ACC112 (cell line): ENCODE measurements at regions not wholly inside any gene's neighbourhood (a gene's known extent, or its start where the extent isn't known, plus 50 kb on each side); places are given as distances from the start of the nearest gene placed in this dataset.

Experiments used
- H2AFZ ChIP-seq: fragments of 200-600 bp; sonication (generic); one replicate; pipeline ENCODE4 v1.6.0; 2017; ENCODE audit warnings: antibody characterized with exemption, low read length; ENCODE audit not compliant: unreplicated experiment
- H3K27ac ChIP-seq: fragments of 200-600 bp; sonication (generic); 2 replicates; pipeline ENCODE4 v1.5.1; 2014; ENCODE audit warnings: low read depth, mild to moderate bottlenecking, antibody characterized with exemption, low read length, moderate library complexity
- H3K27me3 ChIP-seq: fragments of 200-600 bp; sonication (generic); 2 replicates; pipeline ENCODE4 v1.6.1; 2014; ENCODE audit warnings: mild to moderate bottlenecking, antibody characterized with exemption, low read length, moderate library complexity, mixed read lengths; ENCODE audit not compliant: insufficient read depth
- H3K36me3 ChIP-seq: fragments of 200-600 bp; sonication (generic); 2 replicates; pipeline ENCODE4 v1.6.1; 2016; ENCODE audit warnings: mild to moderate bottlenecking, antibody characterized with exemption, low read length, moderate library complexity, mixed read lengths; ENCODE audit not compliant: insufficient read depth
- H3K4me1 ChIP-seq: fragments of 200-600 bp; sonication (generic); one replicate; pipeline ENCODE4 v1.6.1; 2016; ENCODE audit warnings: low read length, mixed read lengths; ENCODE audit not compliant: insufficient read depth, unreplicated experiment, control insufficient read depth
- H3K4me3 ChIP-seq: fragments of 200-600 bp; sonication (generic); 2 replicates; pipeline ENCODE4 v1.5.1; 2014; ENCODE audit warnings: mild to moderate bottlenecking, low read depth, low read length
- H3K79me2 ChIP-seq: fragments of 200-600 bp; sonication (generic); one replicate; pipeline ENCODE4 v1.6.0; 2016; ENCODE audit warnings: low read length; ENCODE audit not compliant: control insufficient read depth, unreplicated experiment, insufficient read depth

- H3K4me3 ChIP-seq: no peak overlapping the region
- H2AFZ ChIP-seq: no peak overlapping the region
These were observed 704.2 kb upstream of the TBX3 start for GRCh38 chr12:115388139-115388538.

GRCh38 chr12:115387467-115387901 is 703.5 kb upstream of the TBX3 start:
- Histone ChIP-seq H3K4me1 (no peaks in the 10 kb centered on the region), H3K27ac (no peak overlapping the region), H3K4me3 (no peak overlapping the region), H2AFZ (no peak overlapping the region), H3K79me2 (no peaks in the 10 kb centered on the region), H3K36me3 (no peaks in the 10 kb centered on the region), H3K27me3 (peaks cover 5% of the 10 kb centered on the region; the same call in 1 of the 2 replicates)

More at GRCh38 chr12:115388139-115388538, 704.2 kb upstream of the TBX3 start:
- Histone ChIP-seq H3K79me2 (no peaks in the 10 kb centered on the region), H3K27me3 (peaks cover 2% of the 10 kb centered on the region; the same call in 1 of the 2 replicates), H3K27ac (no peak overlapping the region), H3K4me1 (no peaks in the 10 kb centered on the region), H3K36me3 (no peaks in the 10 kb centered on the region)

- H3K4me1 ChIP-seq: no peaks in the 10 kb centered on the region
- H2AFZ ChIP-seq: no peak overlapping the region
- no peaks in the 10 kb centered on the region for H3K79me2 ChIP-seq
- H3K36me3 ChIP-seq: no peaks in the 10 kb centered on the region
- H3K27ac ChIP-seq: no peak overlapping the region
- no peak overlapping the region for H3K4me3 ChIP-seq
- H3K27me3 ChIP-seq: peaks cover 10% of the 10 kb centered on the region; the same call in 1 of the 2 replicates
These were observed 703.0 kb upstream of the TBX3 start for GRCh38 chr12:115386946-115387345.

- no peaks in the 10 kb centered on the region for H3K4me1 ChIP-seq
- no peak overlapping the region for H3K4me3 ChIP-seq
- peaks cover 22% of the 10 kb centered on the region; the same call in 1 of the 2 replicates for H3K27me3 ChIP-seq
- H3K79me2 ChIP-seq: no peaks in the 10 kb centered on the region
- no peak overlapping the region for H2AFZ ChIP-seq
- no peak overlapping the region for H3K27ac ChIP-seq
- no peaks in the 10 kb centered on the region for H3K36me3 ChIP-seq
These were observed 701.2 kb upstream of the TBX3 start for GRCh38 chr12:115385141-115385540.

- Histone ChIP-seq H3K79me2 (no peaks in the 10 kb centered on the region), H2AFZ (no peak overlapping the region), H3K36me3 (no peaks in the 10 kb centered on the region), H3K27ac (no peak overlapping the region), H3K27me3 (peaks cover 22% of the 10 kb centered on the region; the same call in 1 of the 2 replicates), H3K4me3 (no peak overlapping the region), H3K4me1 (no peaks in the 10 kb centered on the region)
These were observed 700.4 kb upstream of the TBX3 start for GRCh38 chr12:115384391-115384790.

GRCh38 chr12:115383668-115384067 is 699.7 kb upstream of the TBX3 start:
- Histone ChIP-seq H3K4me3 (no peak overlapping the region), H3K36me3 (no peaks in the 10 kb centered on the region), H3K79me2 (no peaks in the 10 kb centered on the region), H2AFZ (no peak overlapping the region), H3K27me3 (peaks cover 22% of the 10 kb centered on the region; the same call in 1 of the 2 replicates), H3K4me1 (no peaks in the 10 kb centered on the region), H3K27ac (no peak overlapping the region)

GRCh38 chr12:115382681-115383080 is 698.7 kb upstream of the TBX3 start:
- H3K27ac ChIP-seq: no peak overlapping the region
- H3K4me1 ChIP-seq: no peaks in the 10 kb centered on the region
- no peaks in the 10 kb centered on the region for H3K79me2 ChIP-seq
- no peaks in the 10 kb centered on the region for H3K36me3 ChIP-seq
- no peak overlapping the region for H3K4me3 ChIP-seq
- H2AFZ ChIP-seq: no peak overlapping the region
- peaks cover 22% of the 10 kb centered on the region; the same call in 1 of the 2 replicates for H3K27me3 ChIP-seq

GRCh38 chr12:115380546-115381120 is 696.7 kb upstream of the TBX3 start:
- Histone ChIP-seq H3K4me3 (no peak overlapping the region), H3K36me3 (no peaks in the 10 kb centered on the region), H3K27ac (no peak overlapping the region), H3K4me1 (peaks cover 2% of the 10 kb centered on the region), H3K79me2 (no peaks in the 10 kb centered on the region), H2AFZ (no peak overlapping the region), H3K27me3 (peaks cover 22% of the 10 kb centered on the region; the same call in 1 of the 2 replicates)

GRCh38 chr12:115378291-115378690 is 694.3 kb upstream of the TBX3 start:
- H3K4me1 ChIP-seq: peaks cover 6% of the 10 kb centered on the region
- no peak overlapping the region for H3K27ac ChIP-seq
- no peak overlapping the region for H3K4me3 ChIP-seq
- H2AFZ ChIP-seq: no peak overlapping the region
- H3K36me3 ChIP-seq: no peaks in the 10 kb centered on the region
- H3K27me3 ChIP-seq: peaks cover 22% of the 10 kb centered on the region; the same call in 1 of the 2 replicates
- H3K79me2 ChIP-seq: no peaks in the 10 kb centered on the region

- Histone ChIP-seq H3K4me1 (peaks cover 6% of the 10 kb centered on the region), H3K27ac (no peak overlapping the region), H2AFZ (no peak overlapping the region), H3K4me3 (no peak overlapping the region), H3K79me2 (no peaks in the 10 kb centered on the region), H3K27me3 (peaks cover 20% of the 10 kb centered on the region; the same call in 1 of the 2 replicates), H3K36me3 (no peaks in the 10 kb centered on the region)
These were observed 693.8 kb upstream of the TBX3 start for GRCh38 chr12:115377779-115378178.

- no peak overlapping the region for H3K4me3 ChIP-seq
- H3K27ac ChIP-seq: no peak overlapping the region
- H3K36me3 ChIP-seq: no peaks in the 10 kb centered on the region
- H2AFZ ChIP-seq: no peak overlapping the region
- peaks cover 15% of the 10 kb centered on the region; the same call in 1 of the 2 replicates for H3K27me3 ChIP-seq
- H3K79me2 ChIP-seq: no peaks in the 10 kb centered on the region
- H3K4me1 ChIP-seq: peaks cover 6% of the 10 kb centered on the region
These were observed 693.3 kb upstream of the TBX3 start for GRCh38 chr12:115377230-115377629.
